H1 (cell line): ENCODE measurements at regions not wholly inside any gene's neighbourhood (a gene's known extent, or its start where the extent isn't known, plus 50 kb on each side); places are given as distances from the start of the nearest gene placed in this dataset.

Source experiments
- CTCF ChIA-PET: fragments of 300-600 bp; sonication (Branson Sonifier 250); formaldehyde crosslinking; loops from one replicate; lab custom pipeline; 2021; ENCODE audit not compliant: partially characterized antibody; lab: Charles Lee
- POLR2A ChIA-PET: fragments of 300-600 bp; sonication (Branson Sonifier 250); formaldehyde crosslinking; loops from one replicate; lab custom pipeline; 2021; ENCODE audit warnings: inconsistent platforms; ENCODE audit not compliant: partially characterized antibody; lab: Charles Lee
- DNase-seq, 2 experiments: peaks; one replicate each; pipeline versions ENCODE4 v3.0.0 to v3.0.0-alpha.2; 2010 to 2022; ENCODE audit warnings: low spot score in 2 of 2, low read depth in 1 of 2, mixed read lengths in 1 of 2
- FAIRE-seq: peaks from 2 replicates; lab custom pipeline; 2011; peaks lifted over from hg19 to GRCh38; lab: Jason Lieb, UNC
- H2AFZ ChIP-seq: 2 replicates; pipeline ENCODE4 v1.8.1; 2012; ENCODE audit warnings: low read length, inconsistent platforms
- H2AK5ac ChIP-seq: 2 replicates; pipeline ENCODE4 v1.6.1; 2013; ENCODE audit warnings: low read depth, low read length
- H2BK120ac ChIP-seq: replicated peaks from 2 replicates; pipeline ENCODE3; 2013; ENCODE audit warnings: low read depth, low read length, inconsistent platforms
- H2BK12ac ChIP-seq: 2 replicates; pipeline ENCODE4 v1.6.1; 2013; ENCODE audit warnings: low read depth, low read length
- H2BK15ac ChIP-seq: 2 replicates; pipeline ENCODE4 v1.6.1; 2013; ENCODE audit warnings: low read length
- H2BK20ac ChIP-seq: 2 replicates; pipeline ENCODE4 v1.6.1; 2013; ENCODE audit warnings: low read length
- H2BK5ac ChIP-seq: 2 replicates; pipeline ENCODE4 v1.6.1; 2013; ENCODE audit warnings: low read depth, low read length
- H3K14ac ChIP-seq: 2 replicates; pipeline ENCODE4 v1.6.1; 2013; ENCODE audit warnings: inconsistent platforms; ENCODE audit not compliant: insufficient read length
- H3K18ac ChIP-seq: 2 replicates; pipeline ENCODE4 v1.6.1; 2013; ENCODE audit warnings: low read length; ENCODE audit errors: extremely low read depth
- H3K23ac ChIP-seq: 2 replicates; pipeline ENCODE4 v1.6.1; 2013; ENCODE audit warnings: inconsistent platforms; ENCODE audit not compliant: insufficient read length
- H3K23me2 ChIP-seq: 2 replicates; pipeline ENCODE4 v1.6.1; 2013; ENCODE audit warnings: low read depth, low read length
- H3K27ac ChIP-seq: 2 replicates; pipeline ENCODE4 v1.6.1; 2011; ENCODE audit warnings: low read depth, low read length, inconsistent platforms
- H3K27me3 ChIP-seq, 4 experiments: replicated peaks in 1 of 4; 1 replicate in 1 of 4; 2 replicates in 3 of 4; pipeline versions ENCODE4 v1.6.1 to v1.8.1; 2011 to 2013; ENCODE audit warnings: low read length in 3 of 4, mild to moderate bottlenecking in 3 of 4, inconsistent platforms in 2 of 4, mixed read lengths in 2 of 4, moderate library complexity in 1 of 4; ENCODE audit not compliant: control insufficient read depth in 3 of 4, insufficient read depth in 3 of 4; ENCODE audit errors: extremely low read depth in 1 of 4
- H3K36me3 ChIP-seq, 4 experiments: 2 replicates each; pipeline versions ENCODE4 v1.6.1 to v1.8.1; 2011 to 2013; ENCODE audit warnings: mild to moderate bottlenecking in 4 of 4, low read length in 3 of 4, moderate library complexity in 2 of 4, control low read depth in 1 of 4, inconsistent platforms in 1 of 4; ENCODE audit not compliant: insufficient read depth in 4 of 4, control insufficient read depth in 2 of 4
- H3K4ac ChIP-seq: replicated peaks from 2 replicates; pipeline ENCODE3; 2013; ENCODE audit warnings: low read length, low read depth, mixed read lengths, inconsistent platforms; ENCODE audit not compliant: insufficient read length
- H3K4me1 ChIP-seq, 4 experiments: replicated peaks in 1 of 4; 1 replicate in 1 of 4; 2 replicates in 3 of 4; pipeline versions ENCODE4 v1.6.1 to v1.8.1; 2011 to 2013; ENCODE audit warnings: low read length in 3 of 4, inconsistent platforms in 2 of 4, mixed read lengths in 1 of 4; ENCODE audit not compliant: insufficient read depth in 4 of 4, control insufficient read depth in 3 of 4
- H3K4me2 ChIP-seq, 2 experiments: 2 replicates each; pipeline versions ENCODE4 v1.6.1 to v1.8.1; 2011 to 2013; ENCODE audit warnings: low read depth in 2 of 2, low read length in 2 of 2, control low read depth in 1 of 2, inconsistent platforms in 1 of 2, mild to moderate bottlenecking in 1 of 2; ENCODE audit not compliant: insufficient read depth in 1 of 2
- H3K4me3 ChIP-seq, 4 experiments: fragments of 200-600, 300-600 bp in 1 of 4; sonication (generic), shearing (Covaris generic), sonication (Bioruptor Twin) in 1 of 4; 2 replicates each; pipeline versions ENCODE4 v1.5.1 to v1.8.1; 2011 to 2016; ENCODE audit warnings: low read length in 4 of 4, low read depth in 3 of 4, control low read depth in 2 of 4, inconsistent platforms in 2 of 4, mild to moderate bottlenecking in 2 of 4, mixed read lengths in 1 of 4, moderate library complexity in 1 of 4; ENCODE audit not compliant: insufficient read depth in 2 of 4; ENCODE audit errors: extremely low read depth in 1 of 4
- H3K56ac ChIP-seq: replicated peaks from 2 replicates; pipeline ENCODE3; 2013; ENCODE audit warnings: low read depth, mild to moderate bottlenecking, mixed read lengths, low read length, inconsistent platforms; ENCODE audit not compliant: insufficient read length
- H3K79me1 ChIP-seq: 2 replicates; pipeline ENCODE4 v1.6.1; 2013; ENCODE audit warnings: low read depth, low read length, control low read depth
- H3K79me2 ChIP-seq, 2 experiments: 2 replicates each; pipeline versions ENCODE4 v1.6.1 to v1.8.1; 2012 to 2013; ENCODE audit warnings: low read length in 2 of 2, mild to moderate bottlenecking in 2 of 2, inconsistent platforms in 1 of 2; ENCODE audit not compliant: insufficient read depth in 2 of 2, control insufficient read depth in 1 of 2
- H3K9ac ChIP-seq, 4 experiments: replicated peaks in 1 of 4; 1 replicate in 1 of 4; 2 replicates in 3 of 4; pipeline versions ENCODE4 v1.6.1 to v1.8.1; 2011 to 2013; ENCODE audit warnings: low read depth in 3 of 4, low read length in 3 of 4, control low read depth in 2 of 4, mild to moderate bottlenecking in 2 of 4, moderate library complexity in 2 of 4, inconsistent platforms in 1 of 4; ENCODE audit errors: extremely low read depth in 1 of 4
- H3K9me3 ChIP-seq, 2 experiments: 2 replicates each; pipeline versions ENCODE4 v1.6.1 to v1.8.1; 2012 to 2013; ENCODE audit warnings: mild to moderate bottlenecking in 2 of 2, moderate library complexity in 2 of 2, control low read depth in 1 of 2, inconsistent platforms in 1 of 2, low read depth in 1 of 2, low read length in 1 of 2, mixed read lengths in 1 of 2; ENCODE audit not compliant: insufficient read depth in 2 of 2
- H4K20me1 ChIP-seq, 2 experiments: replicated peaks in 1 of 2; 2 replicates each; pipeline versions ENCODE3 to v1.8.1; 2011 to 2013; ENCODE audit warnings: inconsistent platforms in 2 of 2, low read length in 2 of 2, mild to moderate bottlenecking in 1 of 2; ENCODE audit not compliant: insufficient read depth in 2 of 2, control insufficient read depth in 1 of 2
- H4K5ac ChIP-seq: 2 replicates; pipeline ENCODE4 v1.6.1; 2013; ENCODE audit warnings: low read length, low read depth, mixed read lengths, inconsistent platforms; ENCODE audit not compliant: insufficient read length
- H4K8ac ChIP-seq: 2 replicates; pipeline ENCODE4 v1.8.0; 2013; ENCODE audit warnings: mild to moderate bottlenecking, moderate library complexity, low read length, inconsistent platforms; ENCODE audit not compliant: insufficient read depth; ENCODE audit errors: extremely low read depth
- H4K91ac ChIP-seq: replicated peaks from 2 replicates; pipeline ENCODE3; 2013; ENCODE audit warnings: low read length, mixed read lengths, inconsistent platforms; ENCODE audit not compliant: insufficient read length
- CEBPB ChIP-seq: IDR thresholded peaks from 2 replicates; pipeline ENCODE4 v1.6.1; 2012; ENCODE audit warnings: low read depth, low read length
- CREB1 ChIP-seq: IDR thresholded peaks from 2 replicates; pipeline ENCODE4 v1.6.1; 2012; ENCODE audit warnings: inconsistent platforms
- MAFK ChIP-seq: IDR thresholded peaks from 2 replicates; pipeline ENCODE4 v1.6.1; 2012; ENCODE audit warnings: low read depth, mild to moderate bottlenecking, improper control_type of control experiment, low read length
- POU5F1 ChIP-seq: IDR thresholded peaks from 2 replicates; pipeline ENCODE4 v1.6.1; 2011; ENCODE audit warnings: low read depth, mild to moderate bottlenecking, low read length, moderate library complexity
- SIRT6 ChIP-seq: IDR thresholded peaks from one replicate; pipeline ENCODE4 v1.7.1; 2012; ENCODE audit warnings: low read length, inconsistent platforms
- WGBS, 2 experiments: shearing (Covaris generic) in 1 of 2; methylation state at CpG; one replicate each; pipeline versions ENCODE4 v1.1.6 to v1.1.7; 2013 to 2015; ENCODE audit warnings: low lambda C conversion rate in 2 of 2, mixed read lengths in 2 of 2, inconsistent platforms in 1 of 2, low coverage in 1 of 2, missing lambda C conversion rate in 1 of 2; ENCODE audit not compliant: insufficient replicate concordance in 2 of 2, insufficient coverage in 1 of 2, insufficient read length in 1 of 2; ENCODE audit errors: extremely low coverage in 1 of 2, missing lambda C conversion rate in 1 of 2; 5-methylcytosine and 5-hydroxymethylcytosine counted together

DNA sequence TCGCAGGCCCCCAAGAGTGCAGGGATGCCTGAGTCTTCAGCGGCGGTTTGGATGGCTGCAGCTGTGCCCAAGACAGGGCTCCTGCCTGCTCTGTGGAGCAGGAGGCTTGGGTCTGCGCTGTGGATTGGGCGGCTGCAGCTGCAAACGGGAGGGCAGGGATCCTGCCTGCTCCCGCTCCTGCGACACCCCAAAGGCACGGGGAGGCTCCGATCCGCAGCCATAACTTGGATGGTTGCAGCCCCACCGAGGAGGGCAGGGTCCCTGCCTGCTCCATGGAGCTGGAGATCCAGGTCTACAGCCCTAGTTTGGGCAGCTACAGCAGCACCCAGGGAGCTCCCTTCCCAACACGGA is 898.8 kb upstream of the NEGR1 start:
- no peaks in the 10 kb centered on the region for H3K27me3 ChIP-seq
- no peak overlapping the region for H2BK15ac ChIP-seq
- no peak overlapping the region for H3K4ac ChIP-seq
- no peak overlapping the region for H3K23ac ChIP-seq
- CTCF ChIA-PET = interaction anchor here (0.7 kb wide), 1 partner anchor 25 kb away, joined by 3 read pairs; no protein-coding TSS in a partner anchor
- no peaks in the 10 kb centered on the region for H3K4me1 ChIP-seq
- H3K79me1 ChIP-seq = no peaks in the 10 kb centered on the region
- no peak overlapping the region for H2BK5ac ChIP-seq
- TF ChIP-seq CEBPB (no peak), POU5F1 (no peak), MAFK (no peak), SIRT6 (no peak), CREB1 (no peak)
- no peak overlapping the region for H3K18ac ChIP-seq
- H3K14ac ChIP-seq = no peak overlapping the region
- H3K79me2 ChIP-seq = no peaks in the 10 kb centered on the region
- no peaks in the 10 kb centered on the region for H4K20me1 ChIP-seq
- no peak overlapping the region for H4K5ac ChIP-seq
- no peak for FAIRE-seq
- H3K9ac ChIP-seq = no peak overlapping the region
- no peak overlapping the region for H2AK5ac ChIP-seq
- no peak overlapping the region for H3K27ac ChIP-seq
- no peak overlapping the region; the same call in 1 of the 2 replicates for H4K8ac ChIP-seq
- H2BK20ac ChIP-seq = no peak overlapping the region
- no peak overlapping the region for H4K91ac ChIP-seq
- no peak overlapping the region for H2BK120ac ChIP-seq
- 92% methylated on average over 10 of the region's 13 CpGs; no CpG with 5 or more reads in 1 of the 2 experiments for WGBS, 2 experiments
- no peaks in the 10 kb centered on the region for H3K23me2 ChIP-seq
- H3K9me3 ChIP-seq = no peaks in the 10 kb centered on the region
- H3K4me3 ChIP-seq = no peak overlapping the region
- no peak overlapping the region for H3K56ac ChIP-seq
- no peaks in the 10 kb centered on the region for H3K36me3 ChIP-seq
- peak overlapping the region; percentile 70; the same call in 1 of the 2 replicates for H2AFZ ChIP-seq
- POLR2A ChIA-PET = no interaction called here
- no peak overlapping the region for H2BK12ac ChIP-seq
- no peak overlapping the region for H3K4me2 ChIP-seq
- no peak for DNase-seq
